ENCODE measurements at regions not wholly inside any gene's neighbourhood (a gene's known extent, or its start where the extent isn't known, plus 50 kb on each side); places are given as distances from the start of the nearest gene placed in this dataset.

- Mint-ChIP-seq H3K27ac (ENCODE audit: unreplicated experiment) (no peak overlapping the region), H3K27me3 (ENCODE audit: insufficient read depth, unreplicated experiment) (no peaks in the 10 kb centered on the region), H3K36me3 (ENCODE audit: insufficient read depth, unreplicated experiment) (no peaks in the 10 kb centered on the region), H3K9me3 (ENCODE audit: unreplicated experiment) (no peaks in the 10 kb centered on the region), H3K4me3 (ENCODE audit: unreplicated experiment) (no peak overlapping the region), H3K4me1 (ENCODE audit: low read depth, unreplicated experiment) (peaks cover 17% of the 10 kb centered on the region)
- peak in 1 of 2 experiments; percentile 13 for DNase-seq
- peaks cover 13% of the 10 kb centered on the region for H3K4me1 ChIP-seq
- TF ChIP-seq CTCF (IDR thresholded peaks at IDR 0.05; ENCODE audit: insufficient read depth in 1 of 2, low read depth in 1 of 2, low read length in 1 of 2, severe bottlenecking in 1 of 2, unreplicated experiment in 1 of 2): no peak
- no peaks in the 10 kb centered on the region for H3K9me3 ChIP-seq
- POLR2A ChIA-PET: no interaction called here
- no peaks in the 10 kb centered on the region for H3K36me3 ChIP-seq (ENCODE audit: control insufficient read depth, insufficient read depth, low read length)
- BruUV-seq (replicated peaks): no TSS peak
- intact Hi-C loops (cut with micrococcal nuclease; ENCODE audit: unreplicated experiment): no loop called here
- H3K27me3 ChIP-seq (replicated peaks; ENCODE audit: control insufficient read depth, insufficient read depth, low read length): no peaks in the 10 kb centered on the region
- no peak overlapping the region for H3K4me3 ChIP-seq (ENCODE audit: low read depth, low read length)
- CTCF ChIA-PET: no interaction called here
Observed at GRCh38 chr2:128490881-128491691, 172.4 kb upstream of the HS6ST1 start.

GRCh38 chr2:128491692-128492244 is 173.1 kb upstream of the HS6ST1 start:
- Mint-ChIP-seq H3K4me1 (ENCODE audit: low read depth, unreplicated experiment) (peaks cover 17% of the 10 kb centered on the region), H3K4me3 (ENCODE audit: unreplicated experiment) (no peak overlapping the region), H3K27ac (ENCODE audit: unreplicated experiment) (no peak overlapping the region), H3K36me3 (ENCODE audit: insufficient read depth, unreplicated experiment) (no peaks in the 10 kb centered on the region), H3K9me3 (ENCODE audit: unreplicated experiment) (no peaks in the 10 kb centered on the region), H3K27me3 (ENCODE audit: insufficient read depth, unreplicated experiment) (no peaks in the 10 kb centered on the region)
- Histone ChIP-seq H3K9me3 (no peaks in the 10 kb centered on the region), H3K36me3 (ENCODE audit: control insufficient read depth, insufficient read depth, low read length) (no peaks in the 10 kb centered on the region), H3K4me1 (peaks cover 13% of the 10 kb centered on the region), H3K4me3 (ENCODE audit: low read depth, low read length) (no peak overlapping the region), H3K27me3 (replicated peaks; ENCODE audit: control insufficient read depth, insufficient read depth, low read length) (no peaks in the 10 kb centered on the region)
- intact Hi-C loops (cut with micrococcal nuclease; ENCODE audit: unreplicated experiment): no loop called here
- BruUV-seq (replicated peaks): no TSS peak
- DNase-seq: no peak
- POLR2A ChIA-PET: no interaction called here
- TF ChIP-seq CTCF (IDR thresholded peaks at IDR 0.05; ENCODE audit: insufficient read depth in 1 of 2, low read depth in 1 of 2, low read length in 1 of 2, severe bottlenecking in 1 of 2, unreplicated experiment in 1 of 2): no peak
- CTCF ChIA-PET: no interaction called here

- DNase-seq: no peak
- H3K4me3 ChIP-seq (ENCODE audit: low read depth, low read length): no peak overlapping the region
- H3K27me3 ChIP-seq (replicated peaks; ENCODE audit: control insufficient read depth, insufficient read depth, low read length): no peaks in the 10 kb centered on the region
- peaks cover 9% of the 10 kb centered on the region for H3K4me1 ChIP-seq
- ChIA-PET CTCF (no interaction called here), POLR2A (no interaction called here)
- Mint-ChIP-seq H3K27me3 (ENCODE audit: insufficient read depth, unreplicated experiment) (no peaks in the 10 kb centered on the region), H3K4me1 (ENCODE audit: low read depth, unreplicated experiment) (peaks cover 17% of the 10 kb centered on the region), H3K4me3 (ENCODE audit: unreplicated experiment) (no peak overlapping the region), H3K27ac (ENCODE audit: unreplicated experiment) (no peak overlapping the region), H3K36me3 (ENCODE audit: insufficient read depth, unreplicated experiment) (no peaks in the 10 kb centered on the region), H3K9me3 (ENCODE audit: unreplicated experiment) (no peaks in the 10 kb centered on the region)
- H3K36me3 ChIP-seq (ENCODE audit: control insufficient read depth, insufficient read depth, low read length): no peaks in the 10 kb centered on the region
- H3K9me3 ChIP-seq: no peaks in the 10 kb centered on the region
- no TSS peak for BruUV-seq (replicated peaks)
- intact Hi-C loops (cut with micrococcal nuclease; ENCODE audit: unreplicated experiment): no loop called here
- no peak for TF ChIP-seq CTCF (IDR thresholded peaks at IDR 0.05; ENCODE audit: insufficient read depth in 1 of 2, low read depth in 1 of 2, low read length in 1 of 2, severe bottlenecking in 1 of 2, unreplicated experiment in 1 of 2)
Observed at GRCh38 chr2:128492966-128493811, 174.5 kb upstream of the HS6ST1 start.

All from Caco-2 (cell line).